Gastroesophageal sphincter (tissue), 4 donors: ENCODE measurements at regions not wholly inside any gene's neighbourhood (a gene's known extent, or its start where the extent isn't known, plus 50 kb on each side); places are given as distances from the start of the nearest gene placed in this dataset.
"Not testable (repeated sequence)": the region's sequence is repeated elsewhere in the genome, so short reads cannot be mapped to it uniquely, and the experiment has no call there.

ENCODE experiments used
- ATAC-seq: fragments of 150-250 bp; one replicate; pipeline ENCODE4 v1.9.1; 2016; ENCODE audit warnings: mild to moderate bottlenecking, moderate library complexity
- H3K27ac ChIP-seq, 4 donors: fragments of 200-600 bp; sonication (generic) in 3 of 4; 1 replicate in 3 of 4; 2 replicates in 1 of 4; pipeline ENCODE4 v1.5.1; 2016 to 2019
- H3K27me3 ChIP-seq: fragments of 200-600 bp; sonication (generic); one replicate; pipeline ENCODE4 v1.5.1; 2019
- H3K36me3 ChIP-seq, 2 donors: fragments of 200-600 bp; sonication (generic); one replicate each; pipeline ENCODE4 v1.5.1; 2019; ENCODE audit warnings: control low read depth in 1 of 2
- H3K4me1 ChIP-seq, 3 donors: fragments of 200-600 bp; sonication (generic); 1 replicate in 2 of 3; 2 replicates in 1 of 3; pipeline ENCODE4 v1.5.1; 2016 to 2019; ENCODE audit warnings: control low read depth in 2 of 3
- H3K4me3 ChIP-seq, 2 donors: fragments of 200-600 bp; sonication (generic); one replicate each; pipeline ENCODE4 v1.5.1; 2019; ENCODE audit warnings: mild to moderate bottlenecking in 1 of 2, moderate library complexity in 1 of 2
- H3K9me3 ChIP-seq, 3 donors: fragments of 200-600 bp; sonication (generic); one replicate each; pipeline ENCODE4 v1.5.1; 2017 to 2019; ENCODE audit warnings: control low read depth in 2 of 3
- CTCF ChIP-seq, 4 experiments: fragments of 200-600 bp in 2 of 4; fragments of 450-650 bp in 2 of 4; sonication (generic) in 1 of 4; IDR thresholded peaks; one replicate each; pipeline ENCODE4 v1.5.1; 2017 to 2019; ENCODE audit warnings: antibody characterized with exemption in 4 of 4, mild to moderate bottlenecking in 2 of 4, moderate library complexity in 2 of 4
- WGBS, 2 donors: methylation state at CpG; one replicate each; pipeline ENCODE4 v1.1.5; 2018; ENCODE audit warnings: low coverage in 1 of 2; 5-methylcytosine and 5-hydroxymethylcytosine counted together

- WGBS, 2 donors, result 11% methylated on average over 4 of the region's 4 CpGs; no CpG with 5 or more reads in 1 of the 2 donors
- not testable (repeated sequence) for H3K27ac ChIP-seq, H3K4me3 ChIP-seq, H3K36me3 ChIP-seq, H3K9me3 ChIP-seq, ATAC-seq, H3K27me3 ChIP-seq, H3K4me1 ChIP-seq
- TF ChIP-seq CTCF (IDR thresholded peaks at IDR 0.05), result peak in 1 of 4 experiments; percentile 8
Measured at GRCh38 chrY:11461406-11461805, 1239.6 kb upstream of the USP9Y start.

GRCh38 chrY:11466778-11467177 lies 1234.3 kb upstream of the USP9Y start:
- WGBS, 2 donors, result 5% methylated on average over 5 of the region's 5 CpGs; no CpG with 5 or more reads in 1 of the 2 donors
- H3K36me3 ChIP-seq, ATAC-seq, H3K9me3 ChIP-seq, H3K27me3 ChIP-seq, H3K4me1 ChIP-seq, H3K27ac ChIP-seq, H3K4me3 ChIP-seq: not testable (repeated sequence)
